Adipocyte (in vitro differentiated cells): ENCODE measurements at regions not wholly inside any gene's neighbourhood (a gene's known extent, or its start where the extent isn't known, plus 50 kb on each side); places are given as distances from the start of the nearest gene placed in this dataset.
A peak's percentile ranks its signal among the peaks of the same experiment; 100 is the strongest.
"Not testable (repeated sequence)": the region's sequence is repeated elsewhere in the genome, so short reads cannot be mapped to it uniquely, and the experiment has no call there.

Source experiments
- DNase-seq: peaks from one replicate; pipeline ENCODE4 v3.0.0-alpha.2; 2015; ENCODE audit warnings: low read depth
- H3K27me3 ChIP-seq: replicated peaks from 2 replicates; pipeline ENCODE4 v1.7.0; 2013; ENCODE audit warnings: mild to moderate bottlenecking, low read length, moderate library complexity; ENCODE audit not compliant: control insufficient read depth, insufficient read depth
- H3K36me3 ChIP-seq: 2 replicates; pipeline ENCODE4 v1.7.0; 2013; ENCODE audit warnings: low read length, mild to moderate bottlenecking, moderate library complexity; ENCODE audit not compliant: control insufficient read depth, insufficient read depth, severe bottlenecking
- H3K4me1 ChIP-seq: 2 replicates; pipeline ENCODE4 v1.7.0; 2013; ENCODE audit warnings: mild to moderate bottlenecking, low read length, moderate library complexity; ENCODE audit not compliant: control insufficient read depth, insufficient read depth
- H3K4me3 ChIP-seq: 2 replicates; pipeline ENCODE4 v1.7.0; 2013; ENCODE audit warnings: mild to moderate bottlenecking, low read length, moderate library complexity
- H3K9ac ChIP-seq: 2 replicates; pipeline ENCODE4 v1.7.0; 2013; ENCODE audit warnings: mild to moderate bottlenecking, low read length, moderate library complexity
- H3K9me3 ChIP-seq: 2 replicates; pipeline ENCODE4 v1.7.0; 2013; ENCODE audit warnings: mild to moderate bottlenecking, low read length, moderate library complexity; ENCODE audit not compliant: control insufficient read depth

DNA sequence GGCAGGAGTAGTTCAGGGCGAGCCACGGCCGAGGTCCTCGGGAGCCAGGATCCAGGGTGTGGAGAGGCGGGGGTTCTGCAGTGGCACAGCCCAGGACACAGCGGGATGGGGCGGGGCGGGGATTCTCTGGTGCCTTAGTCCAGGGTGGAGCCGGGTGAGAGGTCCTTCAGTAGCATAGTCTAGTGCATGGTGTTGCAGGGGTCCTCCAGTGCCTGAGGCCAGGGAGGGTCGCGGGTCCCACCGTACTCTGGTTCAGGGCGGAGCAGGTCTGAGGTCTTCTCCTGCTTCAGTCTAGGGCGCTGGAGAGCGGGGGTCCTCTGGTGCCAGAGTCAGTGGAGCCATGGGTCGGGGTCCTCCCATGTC lies 131.1 kb downstream of the CCDC74A start:
- no peak overlapping the region for H3K4me3 ChIP-seq
- H3K27me3 ChIP-seq, result peaks cover 6% of the 10 kb centered on the region
- no peaks in the 10 kb centered on the region for H3K36me3 ChIP-seq
- H3K9me3 ChIP-seq, result no peaks in the 10 kb centered on the region
- no peaks in the 10 kb centered on the region for H3K4me1 ChIP-seq
- no peak overlapping the region for H3K9ac ChIP-seq
- no peak for DNase-seq

GRCh38 chr2:131659168-131659572 lies 131.5 kb downstream of the CCDC74A start:
- H3K9ac ChIP-seq, result no peak overlapping the region
- H3K4me1 ChIP-seq, result no peaks in the 10 kb centered on the region
- no peak overlapping the region for H3K4me3 ChIP-seq
- H3K27me3 ChIP-seq, result peaks cover 6% of the 10 kb centered on the region
- no peak for DNase-seq
- no peaks in the 10 kb centered on the region for H3K36me3 ChIP-seq
- H3K9me3 ChIP-seq, result no peaks in the 10 kb centered on the region

DNA sequence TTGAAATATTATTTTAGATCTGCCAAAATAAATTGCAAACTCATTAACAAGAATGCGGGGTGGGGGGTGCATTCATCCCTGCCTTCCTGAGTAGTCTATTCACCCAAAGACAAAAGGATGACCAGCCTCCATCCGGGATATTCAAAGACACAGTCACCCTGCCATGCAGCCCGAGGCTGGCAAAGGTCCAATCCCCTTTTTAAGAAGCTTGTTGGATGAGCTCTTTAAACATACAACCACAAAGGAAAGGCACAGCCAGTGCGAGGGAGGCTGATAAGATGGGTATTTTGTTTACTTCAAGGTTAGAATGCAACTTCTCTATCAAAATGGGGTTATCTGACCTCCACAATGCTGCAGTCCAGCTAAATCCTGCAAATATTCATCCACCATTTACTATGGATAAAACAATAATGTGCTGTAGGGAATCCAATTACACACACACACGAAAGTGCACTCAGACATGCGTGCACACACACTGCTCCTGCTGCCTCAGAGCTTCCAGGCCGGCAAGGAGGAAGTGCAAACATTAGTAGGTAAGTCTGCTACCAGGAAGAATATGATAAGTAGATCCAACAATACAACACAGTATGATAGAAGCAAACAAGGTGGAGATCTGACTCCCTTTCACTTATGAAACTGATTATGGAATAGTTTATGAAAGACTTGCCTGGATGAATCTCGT lies 133.6 kb downstream of the CCDC74A start:
- H3K9me3 ChIP-seq, H3K9ac ChIP-seq, H3K36me3 ChIP-seq, H3K27me3 ChIP-seq, DNase-seq, H3K4me3 ChIP-seq, H3K4me1 ChIP-seq: not testable (repeated sequence)

GRCh38 chr2:131661884-131662535 lies 134.3 kb downstream of the CCDC74A start:
- H3K9me3 ChIP-seq, H3K4me1 ChIP-seq, H3K27me3 ChIP-seq, H3K36me3 ChIP-seq, DNase-seq, H3K9ac ChIP-seq, H3K4me3 ChIP-seq: not testable (repeated sequence)

DNA sequence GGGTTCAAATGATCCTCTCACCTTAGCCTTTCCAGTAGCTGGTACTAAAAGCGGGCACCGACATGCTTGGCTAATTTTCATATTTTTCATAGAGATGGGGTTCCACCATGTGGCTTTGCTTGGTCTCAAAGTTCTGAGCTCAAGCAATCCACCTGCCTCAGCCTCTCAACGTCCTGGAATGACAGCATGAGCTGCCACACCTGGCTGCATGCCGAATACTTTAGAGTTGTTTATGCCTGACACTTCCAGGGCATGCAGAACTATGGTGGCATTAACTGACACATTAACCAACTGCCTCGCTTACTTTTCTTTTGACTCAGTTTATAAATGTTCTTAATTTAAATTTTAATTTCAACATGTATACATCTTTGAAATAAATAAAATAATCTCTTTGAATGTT lies 135.8 kb downstream of the CCDC74A start:
- not testable (repeated sequence) for H3K36me3 ChIP-seq, DNase-seq, H3K9ac ChIP-seq, H3K9me3 ChIP-seq, H3K4me3 ChIP-seq, H3K4me1 ChIP-seq, H3K27me3 ChIP-seq

GRCh38 chr2:131665716-131666115 lies 138.0 kb downstream of the CCDC74A start:
- not testable (repeated sequence) for H3K9me3 ChIP-seq, H3K9ac ChIP-seq, H3K4me1 ChIP-seq, DNase-seq, H3K27me3 ChIP-seq, H3K36me3 ChIP-seq, H3K4me3 ChIP-seq

DNA sequence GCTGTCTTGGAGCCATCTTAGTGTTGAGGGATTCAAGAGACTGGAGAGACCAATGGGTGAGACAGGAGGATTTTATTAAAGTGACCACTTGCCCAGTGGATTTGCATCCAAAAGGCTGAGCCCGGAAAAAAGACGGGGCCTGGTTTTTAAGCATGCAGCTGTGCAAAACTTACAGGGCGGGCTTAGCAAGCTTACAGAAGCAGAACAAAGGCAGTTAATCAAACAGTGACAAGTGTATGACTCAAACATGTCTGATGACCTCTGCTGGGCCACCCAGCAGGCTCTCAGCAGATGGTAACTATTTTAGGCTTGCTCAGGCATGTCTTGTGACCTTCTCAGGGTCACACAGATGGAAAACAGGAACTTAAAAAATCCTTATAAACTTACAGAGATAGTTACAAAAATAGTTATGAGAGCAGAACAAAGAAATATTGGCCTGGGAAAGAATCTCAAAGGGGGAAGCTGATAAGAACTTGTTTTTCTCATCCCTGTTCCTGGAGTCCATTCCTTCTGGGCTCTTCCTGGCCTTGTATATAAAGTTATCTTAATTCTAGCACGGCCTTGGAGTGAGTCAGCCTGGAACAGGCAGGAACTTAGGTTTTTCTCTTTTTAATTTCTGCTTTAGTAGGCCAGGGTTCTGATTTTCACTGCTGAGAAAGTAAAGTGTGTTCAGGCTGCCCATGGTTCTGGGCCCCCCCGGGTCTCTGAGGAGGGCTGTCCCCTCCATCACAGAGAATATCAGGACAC lies 141.3 kb downstream of the CCDC74A start:
- H3K4me3 ChIP-seq, DNase-seq: not testable (repeated sequence)

DNA sequence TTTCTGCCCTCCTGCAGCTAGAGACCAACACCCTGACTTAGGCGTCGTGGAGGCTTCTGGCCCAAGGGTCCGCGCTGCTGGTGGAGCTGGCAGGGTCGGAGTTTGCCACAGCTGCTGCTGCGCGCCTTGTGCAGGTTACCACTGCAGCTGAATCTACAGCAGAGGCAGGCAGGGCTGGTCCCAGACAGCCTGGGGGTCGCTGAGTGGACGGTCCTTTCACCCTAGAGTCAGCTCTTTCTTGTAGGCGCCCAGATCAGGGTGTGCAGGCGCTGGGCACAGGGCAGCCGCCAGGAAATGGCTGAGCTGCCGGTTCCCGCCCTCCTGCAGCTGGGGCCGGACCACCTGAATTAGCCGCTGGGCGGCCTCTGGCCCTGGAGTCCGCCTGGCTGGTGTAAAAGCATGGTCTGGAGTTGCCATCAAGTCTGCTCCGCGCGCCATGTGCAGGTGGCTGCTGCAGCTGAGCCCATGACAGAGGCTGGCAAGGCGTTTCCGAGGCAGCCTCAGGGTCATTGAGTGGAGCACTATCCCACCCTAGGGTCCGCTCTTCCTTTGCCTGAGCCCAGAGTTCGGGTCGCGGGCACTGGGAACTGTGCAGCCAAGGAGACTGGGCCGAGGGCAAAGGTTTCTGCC lies 144.3 kb downstream of the CCDC74A start:
- H3K27me3 ChIP-seq, H3K9ac ChIP-seq, H3K36me3 ChIP-seq, H3K4me3 ChIP-seq, H3K9me3 ChIP-seq, DNase-seq: not testable (repeated sequence)
- peaks cover 19% of the 10 kb centered on the region for H3K4me1 ChIP-seq

More for the DNA sequence above, 141.3 kb downstream of the CCDC74A start:
- not testable (repeated sequence) for H3K27me3 ChIP-seq, H3K36me3 ChIP-seq, H3K9me3 ChIP-seq
- H3K4me1 ChIP-seq, result peaks cover 14% of the 10 kb centered on the region
- peak overlapping the region; percentile 56 for H3K9ac ChIP-seq

DNA sequence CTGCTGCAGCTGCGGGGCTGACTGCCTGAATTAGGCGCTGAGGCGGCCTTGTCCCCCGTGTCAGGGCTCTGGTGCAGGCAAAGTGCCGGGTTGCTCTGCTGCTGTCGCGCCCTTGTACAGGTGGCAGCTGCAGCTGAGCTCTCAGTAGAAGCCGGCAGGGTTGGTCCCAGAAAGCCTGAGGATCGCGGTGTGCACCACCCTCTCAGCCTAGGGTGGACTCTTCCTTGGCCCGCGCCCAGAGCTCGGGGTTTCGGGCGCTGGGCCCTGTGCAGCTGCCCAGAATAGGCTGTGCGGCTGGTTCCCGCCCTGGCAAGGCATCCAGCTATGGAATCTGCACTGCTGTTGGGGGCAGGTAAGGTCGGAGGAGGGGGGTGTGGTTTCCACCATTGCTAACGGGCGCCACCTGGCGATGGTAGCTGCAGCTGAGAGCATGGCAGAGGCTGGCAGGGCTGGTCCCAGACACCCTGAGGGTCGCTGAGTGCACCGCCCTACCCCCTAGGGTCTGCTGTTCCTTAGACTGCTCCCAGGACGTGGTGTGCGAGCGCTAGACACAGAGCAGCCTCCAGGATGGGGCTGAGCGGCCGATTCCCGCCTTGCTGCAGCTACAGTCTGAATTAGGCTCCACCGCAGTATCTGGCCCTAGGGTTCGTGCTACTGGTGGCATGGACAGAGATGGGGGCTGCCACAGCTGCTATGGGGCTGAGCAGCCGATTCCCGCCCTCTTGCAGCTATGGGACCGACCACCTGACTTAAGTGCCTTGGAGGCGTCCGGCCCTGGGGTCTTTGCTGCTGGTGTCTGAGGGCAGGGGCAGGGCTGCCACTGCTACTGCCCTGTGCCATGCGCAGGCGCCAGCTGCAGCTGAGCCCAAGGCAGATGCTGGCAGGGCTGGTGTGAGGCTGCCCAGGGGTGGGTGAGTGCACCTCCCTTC lies 145.0 kb downstream of the CCDC74A start:
- not testable (repeated sequence) for H3K27me3 ChIP-seq
- peak overlapping the region; percentile 37 for H3K4me3 ChIP-seq

GRCh38 chr2:131673400-131674173 lies 145.9 kb downstream of the CCDC74A start:
- Histone ChIP-seq H3K36me3 (no peaks in the 10 kb centered on the region), H3K9ac (no peak overlapping the region), H3K4me3 (peak overlapping the region; percentile 54), H3K9me3 (no peaks in the 10 kb centered on the region), H3K27me3 (peaks cover 7% of the 10 kb centered on the region), H3K4me1 (peaks cover 19% of the 10 kb centered on the region)
- peak; percentile 88 for DNase-seq

More for the DNA sequence above, 145.0 kb downstream of the CCDC74A start:
- DNase-seq, result peak; percentile 49
- H3K36me3 ChIP-seq, H3K9ac ChIP-seq, H3K9me3 ChIP-seq: not testable (repeated sequence)
- H3K4me1 ChIP-seq, result peaks cover 19% of the 10 kb centered on the region
